ENCODE measurements at regions not wholly inside any gene's neighbourhood (a gene's known extent, or its start where the extent isn't known, plus 50 kb on each side); places are given as distances from the start of the nearest gene placed in this dataset.
"Not testable (repeated sequence)": the region's sequence is repeated elsewhere in the genome, so short reads cannot be mapped to it uniquely, and the experiment has no call there.

DNA sequence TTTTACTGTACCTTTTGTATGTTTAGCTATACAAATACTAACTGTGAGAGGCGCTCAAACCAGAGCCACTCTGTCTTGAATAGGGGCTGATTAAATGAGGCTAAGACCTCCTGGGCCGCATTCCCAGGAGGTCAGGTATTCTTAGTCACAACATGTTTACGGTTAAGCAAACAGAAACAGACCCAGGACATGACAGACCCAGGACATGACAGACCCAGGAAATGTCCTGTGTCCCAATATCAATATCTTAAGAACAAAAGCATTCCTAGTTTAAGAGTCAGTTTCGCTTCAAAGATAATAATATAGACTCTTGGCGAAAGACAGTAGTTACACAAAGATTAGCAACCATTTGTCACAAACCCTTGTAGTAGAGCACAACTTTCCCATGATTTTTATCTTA lies 304.5 kb downstream of the CCSER2 start:
- DNase-seq (ENCODE audit: low spot score), result no peak

GRCh38 chr10:84634636-84635035 lies 306.2 kb downstream of the CCSER2 start:
- no peak for DNase-seq (ENCODE audit: low spot score)

DNA sequence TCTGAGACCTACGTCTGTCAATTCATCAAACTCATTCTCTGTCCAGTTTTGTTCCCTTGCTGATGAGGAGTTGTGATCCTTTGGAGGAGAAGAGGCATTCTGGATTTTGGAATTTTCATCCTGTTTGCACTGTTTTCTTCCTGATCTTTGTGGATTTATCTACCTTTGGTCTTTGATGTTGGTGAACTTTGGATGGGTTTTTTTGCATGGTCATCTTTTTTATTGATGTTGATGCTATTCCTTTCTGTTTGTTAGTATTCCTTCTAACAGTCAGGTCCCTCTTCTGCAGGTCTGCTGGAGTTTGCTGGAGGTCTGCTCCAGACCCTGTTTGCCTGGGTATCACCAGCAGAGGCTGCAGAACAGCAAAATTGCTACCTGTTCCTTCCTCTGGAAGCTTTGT lies 322.2 kb downstream of the CCSER2 start:
- not testable (repeated sequence) for DNase-seq (ENCODE audit: low spot score)

- no peak for DNase-seq (ENCODE audit: low spot score)
Observed at GRCh38 chr10:84654671-84655070, 326.3 kb downstream of the CCSER2 start.

DNA sequence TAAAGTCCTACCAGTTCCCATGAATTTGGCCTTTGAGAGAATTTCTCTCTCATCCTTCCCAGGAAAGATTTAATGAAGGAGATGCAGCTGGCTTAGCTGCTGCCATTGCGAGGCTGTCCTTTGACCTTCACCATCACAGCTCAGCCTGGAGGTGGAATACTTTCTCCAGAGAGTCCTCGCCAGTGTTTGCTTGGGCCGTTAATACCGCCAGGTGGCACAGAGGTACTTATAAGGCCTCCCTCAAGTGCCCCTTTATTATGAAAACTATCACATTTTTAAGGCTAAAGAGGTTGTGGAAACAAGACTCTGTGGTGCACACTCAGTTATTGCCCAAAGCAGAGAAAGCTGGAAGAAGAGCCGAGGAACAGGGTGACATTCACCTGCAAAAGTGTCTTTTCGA lies 330.6 kb downstream of the CCSER2 start:
- no peak for DNase-seq (ENCODE audit: low spot score)

DNA sequence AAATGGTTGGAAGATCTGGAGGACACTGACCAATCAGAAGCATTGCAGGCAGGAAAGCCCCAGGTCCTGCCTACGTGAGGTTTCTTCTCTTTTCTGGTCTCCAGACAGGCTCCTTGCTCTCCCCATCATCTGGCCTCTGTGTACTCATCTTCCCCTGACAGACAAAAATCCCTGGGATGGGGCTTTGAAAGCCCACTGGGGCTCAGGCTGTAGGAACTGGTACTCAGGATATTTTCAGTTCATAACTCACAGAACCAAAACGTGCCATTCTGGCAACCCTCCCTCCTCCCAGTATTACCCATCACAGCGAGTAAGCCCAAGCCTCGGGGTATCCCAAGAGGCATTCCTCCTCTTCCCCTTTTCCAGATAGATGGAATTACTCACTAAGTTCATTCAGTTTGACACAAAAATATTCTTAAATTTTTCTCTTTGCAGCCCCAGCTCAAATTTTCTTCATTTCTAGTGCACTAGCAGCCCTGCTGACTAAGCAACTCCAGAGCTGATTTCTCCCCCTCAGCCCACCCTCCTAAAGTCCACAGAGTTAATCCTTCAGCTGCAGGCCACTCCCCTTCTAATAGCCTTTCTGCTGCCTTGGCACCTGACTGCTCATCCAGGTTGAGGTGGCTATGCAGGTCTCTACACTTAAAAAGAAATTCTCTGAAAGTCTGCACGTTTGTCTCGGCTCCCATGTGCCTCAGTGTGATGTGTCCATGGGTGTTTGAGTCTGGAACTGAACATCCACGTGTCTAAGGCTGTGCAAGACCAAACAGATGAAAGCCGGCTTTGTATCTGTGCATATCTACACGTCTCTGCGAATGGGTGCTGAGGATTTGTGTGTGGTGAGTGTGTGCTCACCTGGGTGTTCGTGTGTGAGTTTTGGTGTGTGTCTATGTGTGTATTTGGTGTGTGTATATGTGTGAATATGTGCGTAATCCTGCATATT lies 331.4 kb downstream of the CCSER2 start:
- DNase-seq (ENCODE audit: low spot score), result no peak

DNA sequence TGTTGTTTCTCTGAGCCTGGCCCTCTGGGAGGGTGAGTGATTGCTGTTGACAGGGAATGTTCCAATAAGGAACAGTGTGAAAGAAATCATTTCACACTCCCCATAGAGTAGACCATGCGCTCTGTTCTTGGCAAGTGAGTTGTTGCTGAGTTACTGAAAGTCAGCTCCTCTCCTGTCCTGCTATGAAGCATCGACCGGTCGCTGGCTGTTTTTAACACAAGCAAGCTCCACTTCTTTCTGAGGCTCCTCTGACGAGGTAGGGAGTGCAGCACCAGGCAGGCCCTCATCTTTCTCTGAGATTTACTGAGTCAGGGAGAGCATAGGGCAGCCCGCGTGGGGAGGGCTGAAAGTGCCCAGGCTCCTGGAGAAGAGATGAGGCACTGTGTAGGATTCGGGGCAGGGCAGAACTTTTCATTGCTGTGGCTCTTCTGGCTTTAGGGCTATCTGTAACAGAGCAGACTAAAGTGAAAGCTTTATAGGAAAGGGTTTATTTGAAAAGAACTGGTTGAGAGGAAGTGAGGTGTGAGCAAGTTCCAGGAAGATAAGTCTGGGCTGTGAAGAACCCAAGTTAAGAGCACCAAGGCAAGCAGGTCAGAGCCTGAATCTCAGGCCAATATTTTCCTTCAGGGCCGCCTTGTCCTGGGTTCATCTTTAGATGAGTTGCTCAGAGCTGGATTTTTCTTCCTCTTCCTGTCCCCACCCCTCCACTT lies 332.2 kb downstream of the CCSER2 start:
- DNase-seq (ENCODE audit: low spot score), result no peak

DNA sequence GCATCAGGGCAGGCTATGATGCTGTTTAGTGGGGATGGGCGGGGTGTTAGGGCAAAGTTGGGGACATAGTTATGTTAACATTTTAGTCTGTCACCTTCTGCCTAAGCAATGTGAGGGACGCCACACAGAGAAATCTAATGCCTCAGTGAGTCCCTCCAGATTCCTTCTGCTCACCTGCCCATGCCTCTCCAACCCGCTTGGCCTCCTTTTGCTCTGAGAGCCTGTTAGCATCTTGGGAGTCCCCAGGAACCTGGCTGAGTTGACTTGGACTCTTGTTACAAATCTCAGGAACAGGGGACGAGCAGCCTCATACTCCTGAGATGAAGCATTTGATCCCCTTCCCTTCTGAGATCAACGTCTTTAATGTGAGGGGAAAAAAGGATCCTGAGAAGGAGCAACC lies 336.8 kb downstream of the CCSER2 start:
- no peak for DNase-seq (ENCODE audit: low spot score)

- no peak for DNase-seq (ENCODE audit: low spot score)
Observed at GRCh38 chr10:84665883-84666463, 337.6 kb downstream of the CCSER2 start.

DNA sequence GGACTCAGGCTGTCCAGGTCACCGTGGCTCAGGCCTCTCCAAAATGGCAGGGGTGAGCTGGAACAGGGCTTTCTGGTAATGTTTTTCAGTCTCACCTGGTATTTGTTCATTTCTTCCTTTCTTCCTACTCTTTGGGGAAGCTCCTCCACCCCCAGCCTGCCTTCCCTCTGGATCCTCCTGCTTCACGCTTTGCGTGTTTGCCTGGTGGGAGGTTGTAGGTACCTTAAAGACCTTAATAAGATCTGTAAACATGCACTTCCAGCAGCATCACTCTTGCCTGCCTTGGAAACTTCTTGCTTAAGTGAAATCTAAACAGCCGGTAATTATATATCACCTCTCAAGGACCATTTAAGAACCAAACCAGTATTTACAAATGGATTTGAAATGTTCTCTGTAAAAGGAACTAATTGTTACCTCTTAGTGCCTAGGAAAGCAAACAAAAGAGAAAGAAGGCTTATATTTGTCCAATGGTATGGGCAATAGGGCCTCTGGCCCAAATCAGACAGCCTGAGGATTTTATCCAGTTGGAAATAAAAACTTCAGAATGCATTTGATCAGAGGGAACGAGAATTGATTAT lies 339.9 kb downstream of the CCSER2 start:
- no peak for DNase-seq (ENCODE audit: low spot score)

DNA sequence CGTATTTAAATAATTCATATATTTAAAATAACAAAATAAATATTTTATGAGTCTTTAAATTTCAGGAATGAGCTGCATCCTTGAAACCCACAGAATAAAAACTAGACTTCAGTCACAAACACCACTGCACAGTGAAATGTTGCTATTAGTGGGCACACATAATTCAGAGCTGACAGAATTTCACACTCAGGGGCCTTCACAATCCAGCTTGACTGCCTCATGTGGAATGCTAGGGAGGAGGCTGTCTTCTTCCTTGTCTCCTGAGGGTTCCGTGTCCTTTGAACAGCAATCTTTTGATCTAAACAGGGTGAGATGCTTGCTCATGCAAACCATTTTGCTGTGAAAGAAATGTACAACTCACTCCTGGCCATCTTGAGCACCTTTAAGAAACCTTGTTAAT lies 346.7 kb downstream of the CCSER2 start:
- no peak for DNase-seq (ENCODE audit: low spot score)

- DNase-seq (ENCODE audit: low spot score), result no peak
Observed at GRCh38 chr10:84676536-84676935, 348.1 kb downstream of the CCSER2 start.

DNA sequence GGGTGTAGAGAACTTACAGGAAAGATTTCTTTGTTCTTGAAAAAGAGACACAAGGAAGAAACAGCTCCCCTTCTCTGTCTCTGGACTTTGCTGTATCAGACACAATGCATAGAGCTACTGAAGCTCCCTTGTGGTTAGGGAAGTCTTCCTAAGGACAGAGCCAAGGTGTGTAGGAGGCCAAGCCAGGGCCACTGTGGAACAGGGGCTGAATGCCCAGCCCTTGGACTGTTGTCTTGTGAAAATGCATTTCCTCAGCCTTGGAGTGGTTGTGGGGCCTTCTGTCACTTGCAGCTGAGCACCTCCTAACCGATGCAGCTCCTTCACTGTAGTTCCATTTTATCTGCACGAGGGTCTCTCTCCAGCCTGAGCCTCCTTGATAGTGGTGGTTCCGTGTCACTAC lies 353.4 kb downstream of the CCSER2 start:
- no peak for DNase-seq (ENCODE audit: low spot score)

- DNase-seq (ENCODE audit: low spot score), result no peak
Observed at GRCh38 chr10:84683550-84683949, 355.2 kb downstream of the CCSER2 start.

GRCh38 chr10:84683980-84684740 lies 355.8 kb downstream of the CCSER2 start:
- DNase-seq (ENCODE audit: low spot score), result no peak

DNA sequence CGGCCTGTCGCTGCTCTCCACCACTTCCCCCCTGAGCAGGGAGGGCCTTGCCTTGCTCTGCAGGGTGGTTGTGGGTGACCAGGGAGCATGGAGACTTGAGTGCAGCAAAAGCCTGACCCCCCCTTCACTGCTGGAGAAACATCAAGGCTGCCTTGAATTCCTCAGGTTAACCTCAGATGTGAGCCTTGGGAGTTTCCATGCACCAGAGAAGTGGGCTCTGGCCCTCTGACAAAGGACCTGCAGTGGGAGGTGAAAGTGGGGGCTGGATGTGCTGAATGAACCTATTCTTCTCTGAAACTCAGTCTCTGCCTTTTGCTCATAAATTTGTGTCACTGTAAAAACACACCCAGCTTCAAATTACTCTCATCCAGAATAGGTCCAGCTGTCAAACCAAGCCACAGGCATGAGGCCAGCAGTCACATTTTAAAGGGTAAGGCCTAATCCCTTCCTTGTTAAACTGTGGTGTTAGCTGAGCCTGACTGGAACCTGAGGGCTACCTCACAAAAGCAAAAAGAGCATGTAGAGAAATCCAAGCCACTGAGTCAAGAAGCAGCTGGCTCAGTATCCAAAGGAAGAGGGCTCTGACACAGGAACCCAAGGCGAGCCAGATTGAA lies 356.8 kb downstream of the CCSER2 start:
- no peak for DNase-seq (ENCODE audit: low spot score)

- DNase-seq (ENCODE audit: low spot score), result no peak
Observed at GRCh38 chr10:84693006-84693405, 364.6 kb downstream of the CCSER2 start.

GRCh38 chr10:84695902-84696301 lies 367.5 kb downstream of the CCSER2 start:
- no peak for DNase-seq (ENCODE audit: low spot score)

DNA sequence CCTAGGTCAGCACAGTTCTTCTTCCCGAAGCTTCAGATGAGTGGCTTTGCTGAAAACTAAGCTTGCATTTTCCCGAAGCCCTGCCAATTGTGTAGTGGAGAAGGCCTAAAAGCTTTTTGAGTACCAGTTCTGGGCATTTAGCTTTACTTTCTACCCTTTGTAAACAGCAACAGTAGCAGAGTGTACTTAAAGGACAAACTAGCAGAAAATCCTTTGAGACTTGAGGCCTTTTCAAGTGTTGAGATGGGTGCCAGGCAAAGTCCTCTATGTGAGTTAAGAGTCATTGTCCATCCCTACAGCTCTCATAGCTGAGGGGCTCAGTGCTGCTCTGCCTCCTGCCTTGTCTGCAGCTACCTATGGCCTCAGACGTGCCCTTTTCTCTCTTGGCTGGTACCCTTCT lies 368.2 kb downstream of the CCSER2 start:
- no peak for DNase-seq (ENCODE audit: low spot score)

DNA sequence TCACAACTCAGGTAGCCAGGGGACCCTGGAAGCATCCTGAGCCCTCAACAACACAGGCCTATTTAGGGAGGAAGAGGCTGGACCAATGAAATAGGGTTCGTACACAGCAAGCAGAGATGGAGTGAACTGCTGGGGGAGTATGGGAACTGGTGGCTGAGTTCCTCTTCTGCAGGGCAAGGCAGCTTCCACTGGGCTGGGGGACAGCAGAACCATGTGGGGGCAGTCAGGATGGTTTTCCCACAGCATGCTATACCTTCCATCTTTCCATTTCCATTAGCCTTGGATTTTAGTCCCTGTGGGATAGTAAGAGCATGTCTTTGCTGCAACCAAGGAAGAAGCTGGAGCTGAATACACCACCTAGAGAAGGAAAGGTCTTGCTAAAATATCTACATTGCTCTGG lies 370.6 kb downstream of the CCSER2 start:
- DNase-seq (ENCODE audit: low spot score), result no peak

DNA sequence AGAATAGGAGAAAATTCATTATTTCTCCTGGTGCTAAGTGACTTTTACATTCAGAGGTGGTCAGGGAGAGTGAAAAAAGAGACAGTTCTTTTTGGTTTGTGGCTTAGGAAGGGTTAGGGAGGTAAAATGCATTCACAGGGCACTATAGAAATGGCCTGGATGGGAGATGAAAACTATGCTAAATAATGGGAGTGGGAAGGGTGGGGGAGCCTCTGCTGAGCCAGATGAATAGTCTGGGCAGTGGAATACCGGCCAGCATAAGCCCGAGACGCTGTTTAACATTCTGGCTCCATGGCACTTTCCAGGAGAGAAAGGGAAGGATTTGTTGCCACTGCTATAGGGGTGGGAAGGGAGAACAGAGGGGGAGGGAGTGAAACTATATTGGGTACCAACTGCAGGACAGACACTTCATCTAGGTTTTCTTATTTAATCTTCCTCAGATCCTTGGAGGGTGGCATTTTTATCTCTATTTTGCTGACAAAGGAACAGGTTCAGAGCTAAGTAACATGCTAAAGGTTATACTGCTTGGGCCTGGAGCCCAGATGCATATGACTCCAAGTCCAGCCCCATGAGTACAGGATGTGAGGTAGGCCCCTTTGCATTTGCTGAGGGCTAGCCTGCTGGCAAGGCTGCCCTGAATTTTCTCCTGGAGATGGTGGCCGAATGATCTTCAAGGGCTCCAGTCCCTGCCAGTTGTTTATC lies 372.4 kb downstream of the CCSER2 start:
- no peak for DNase-seq (ENCODE audit: low spot score)
